IMR-90 (cell line): ENCODE measurements at regions not wholly inside any gene's neighbourhood (a gene's known extent, or its start where the extent isn't known, plus 50 kb on each side); places are given as distances from the start of the nearest gene placed in this dataset.

ENCODE experiments used
- ATAC-seq: fragments of 200-7000 bp; cut with Tn5 transposase; 2 replicates; pipeline ENCODE4 v1.9.1; 2020; ENCODE audit warnings: low read depth, mild to moderate bottlenecking, moderate library complexity
- BruUV-seq: library from RNA; stranded (reverse); fragments of 400-500 nt; replicated peaks from 2 replicates; lab custom pipeline; 2021; lab: Mats Ljungman, UMichigan
- CTCF ChIA-PET: fragments of 300-600 bp; formaldehyde crosslinking; extraction: SDS; loops from one replicate; lab custom pipeline; 2021; ENCODE audit warnings: antibody characterized with exemption; lab: Yijun Ruan, JAX
- POLR2A ChIA-PET: fragments of 300-600 bp; sonication (Branson Sonifier 250); formaldehyde crosslinking; loops from one replicate; lab custom pipeline; 2022; ENCODE audit warnings: antibody characterized with exemption; ENCODE audit not compliant: unreplicated experiment; lab: Charles Lee
- DNase-seq: peaks from one replicate; pipeline ENCODE4 v3.0.0; 2013
- H2AFZ ChIP-seq: replicated peaks from 2 replicates; pipeline ENCODE3; 2013; ENCODE audit warnings: low read length, mild to moderate bottlenecking; ENCODE audit not compliant: poor library complexity
- H2AK5ac ChIP-seq: 2 replicates; pipeline ENCODE4 v1.6.1; 2013; ENCODE audit warnings: low read depth, low read length, inconsistent platforms
- H2AK9ac ChIP-seq: replicated peaks from 2 replicates; pipeline ENCODE3; 2013; ENCODE audit warnings: mild to moderate bottlenecking, low read depth, low read length, moderate library complexity; ENCODE audit not compliant: poor library complexity
- H2BK120ac ChIP-seq: 2 replicates; pipeline ENCODE4 v1.6.1; 2013; ENCODE audit warnings: low read depth, low read length, inconsistent platforms
- H2BK15ac ChIP-seq: 3 replicates; pipeline ENCODE4 v1.6.1; 2013; ENCODE audit warnings: low read depth, low read length, inconsistent platforms
- H2BK20ac ChIP-seq: 2 replicates; pipeline ENCODE4 v1.6.1; 2013; ENCODE audit warnings: low read depth, mild to moderate bottlenecking, inconsistent platforms, low read length, moderate library complexity
- H2BK5ac ChIP-seq: 2 replicates; pipeline ENCODE4 v1.6.1; 2013; ENCODE audit warnings: mild to moderate bottlenecking, low read depth, low read length, inconsistent platforms; ENCODE audit not compliant: poor library complexity, severe bottlenecking
- H3K14ac ChIP-seq: replicated peaks from 2 replicates; pipeline ENCODE4 v1.6.1; 2013; ENCODE audit warnings: low read depth, low read length, inconsistent platforms
- H3K18ac ChIP-seq: 2 replicates; pipeline ENCODE4 v1.6.1; 2013; ENCODE audit warnings: low read depth, low read length, control low read depth
- H3K23ac ChIP-seq: 2 replicates; pipeline ENCODE4 v1.6.1; 2013; ENCODE audit warnings: low read depth, low read length, inconsistent platforms
- H3K27ac ChIP-seq: 2 replicates; pipeline ENCODE4 v1.5.1; 2013; ENCODE audit warnings: mild to moderate bottlenecking, control low read depth, low read length; ENCODE audit not compliant: insufficient read depth
- H3K27me3 ChIP-seq: 2 replicates; pipeline ENCODE4 v1.6.1; 2013; ENCODE audit warnings: low read length; ENCODE audit not compliant: control insufficient read depth, insufficient read depth
- H3K36me3 ChIP-seq: 2 replicates; pipeline ENCODE4 v1.6.1; 2013; ENCODE audit warnings: low read length, mixed read lengths; ENCODE audit not compliant: control insufficient read depth, insufficient read depth
- H3K4ac ChIP-seq: 2 replicates; pipeline ENCODE4 v1.6.1; 2013; ENCODE audit warnings: low read depth, low read length, inconsistent platforms
- H3K4me1 ChIP-seq: 2 replicates; pipeline ENCODE4 v1.6.1; 2013; ENCODE audit warnings: low read length, mixed read lengths; ENCODE audit not compliant: control insufficient read depth, insufficient read depth
- H3K4me2 ChIP-seq: 2 replicates; pipeline ENCODE4 v1.6.1; 2013; ENCODE audit warnings: low read depth, mild to moderate bottlenecking, control low read depth, low read length, moderate library complexity
- H3K4me3 ChIP-seq: 2 replicates; pipeline ENCODE4 v1.5.1; 2013; ENCODE audit warnings: low read depth, mild to moderate bottlenecking, control low read depth, low read length, moderate library complexity; ENCODE audit not compliant: insufficient read depth
- H3K56ac ChIP-seq: 2 replicates; pipeline ENCODE4 v1.6.1; 2013; ENCODE audit warnings: low read length, inconsistent platforms; ENCODE audit not compliant: insufficient read depth; ENCODE audit errors: extremely low read depth
- H3K79me1 ChIP-seq, 2 experiments: 2 replicates each; pipeline ENCODE4 v1.6.1; 2013; ENCODE audit warnings: low read length in 2 of 2, inconsistent platforms in 1 of 2, low read depth in 1 of 2
- H3K9ac ChIP-seq: 2 replicates; pipeline ENCODE4 v1.6.1; 2013; ENCODE audit warnings: low read depth, low read length, control low read depth
- H3K9me1 ChIP-seq: 2 replicates; pipeline ENCODE4 v1.6.1; 2013; ENCODE audit warnings: low read length, inconsistent platforms; ENCODE audit not compliant: insufficient read depth
- H3K9me3 ChIP-seq: 2 replicates; pipeline ENCODE4 v1.6.1; 2013; ENCODE audit warnings: low read length; ENCODE audit not compliant: control insufficient read depth, insufficient read depth
- H4K20me1 ChIP-seq: 2 replicates; pipeline ENCODE4 v1.6.1; 2013; ENCODE audit warnings: low read length, inconsistent platforms; ENCODE audit not compliant: insufficient read depth
- H4K5ac ChIP-seq: 2 replicates; pipeline ENCODE4 v1.6.1; 2013; ENCODE audit warnings: mild to moderate bottlenecking, low read depth, low read length, control low read depth
- H4K8ac ChIP-seq, 2 experiments: 2 replicates each; pipeline ENCODE4 v1.6.1; 2013; ENCODE audit warnings: low read depth in 2 of 2, low read length in 2 of 2, control low read depth in 1 of 2, inconsistent platforms in 1 of 2
- H4K91ac ChIP-seq: 2 replicates; pipeline ENCODE4 v1.6.1; 2013; ENCODE audit warnings: low read depth, low read length, inconsistent platforms; ENCODE audit not compliant: insufficient read depth
- BHLHE40 ChIP-seq: fragments of 150-350 bp; IDR thresholded peaks from 2 replicates; pipeline ENCODE4 v1.6.1; 2016; ENCODE audit warnings: mild to moderate bottlenecking, low read depth, low read length
- NFE2L2 ChIP-seq: fragments of 150-350 bp; IDR thresholded peaks from 2 replicates; pipeline ENCODE4 v1.6.1; 2016; ENCODE audit warnings: low read depth, mild to moderate bottlenecking, low read length
- RAD21 ChIP-seq: IDR thresholded peaks from 2 replicates; pipeline ENCODE4 v1.6.1; 2012; ENCODE audit warnings: low read length, improper control_type of control experiment
- WGBS, 2 experiments: methylation state at CpG; one replicate each; pipeline versions ENCODE4 v1.1.5 to v1.1.7; 2013; ENCODE audit warnings: missing lambda C conversion rate in 2 of 2; ENCODE audit not compliant: insufficient read length in 1 of 2; ENCODE audit errors: extremely low coverage in 2 of 2; 5-methylcytosine and 5-hydroxymethylcytosine counted together
- dilution Hi-C: fragments of 300-500 bp; cut with HindIII; formaldehyde crosslinking; loops from one replicate; pipeline ENCODE4 v1.14.3; 2018; ENCODE audit warnings: low sequenced_read_pairs; ENCODE audit not compliant: unreplicated experiment
- in situ Hi-C: fragments of 300-500 bp; cut with MboI; formaldehyde crosslinking; loops from 3 replicates; pipeline ENCODE4 v1.14.3; 2019; ENCODE audit warnings: low sequenced_read_pairs, inconsistent platforms, mixed read lengths
- intact Hi-C: fragments of 100-400 bp; cut with micrococcal nuclease; formaldehyde crosslinking; loops from 2 replicates; pipeline ENCODE4 v1.10.0; 2022
- TF ChIP-seq, protein P1 (sequence below): fragments of 150-350 bp; IDR thresholded peaks from 2 replicates; pipeline ENCODE4 v1.6.1; 2017; ENCODE audit warnings: mild to moderate bottlenecking, antibody characterized with exemption, low read length, low read depth

DNA sequence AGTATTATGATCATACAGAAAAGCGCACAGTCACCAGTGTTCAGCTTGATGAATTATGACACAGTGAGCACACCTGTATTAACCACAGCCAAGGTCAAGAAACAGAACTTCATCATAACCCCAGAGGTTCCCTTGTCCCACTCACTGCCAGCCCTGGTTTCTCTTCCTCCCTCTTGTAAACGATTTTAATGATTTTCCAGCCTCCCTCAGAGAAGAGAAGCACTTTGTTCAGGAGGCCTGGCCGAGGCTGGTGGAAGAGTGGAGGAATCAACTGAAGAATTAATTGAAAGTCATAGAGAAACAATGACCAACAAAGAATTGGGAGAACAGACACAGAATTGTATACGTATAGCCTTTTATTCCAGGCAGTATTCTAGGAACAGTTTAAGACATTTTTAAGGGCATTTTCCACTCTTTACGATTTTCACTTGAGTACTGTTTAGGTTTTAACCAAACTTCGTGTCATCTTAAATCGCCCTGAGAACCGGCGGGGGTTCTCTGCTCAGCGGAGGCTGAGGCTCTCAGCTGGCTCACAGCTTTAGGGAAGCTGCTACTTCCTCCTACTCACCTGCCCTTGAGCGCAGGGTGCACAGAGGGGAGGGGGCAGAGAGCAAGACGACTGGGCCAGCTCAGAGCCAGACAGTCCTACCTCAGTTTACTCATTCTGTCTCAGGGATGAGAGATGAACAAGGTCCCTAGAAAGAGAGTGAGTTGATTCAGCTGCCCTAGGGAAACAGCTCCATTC is 108.6 kb downstream of the AKAP11 start:
- Histone ChIP-seq H4K91ac (no peak overlapping the region), H3K18ac (no peak overlapping the region), H4K20me1 (no peaks in the 10 kb centered on the region), H4K5ac (no peak overlapping the region), H3K23ac (no peak overlapping the region), H2AFZ (no peak overlapping the region), H4K8ac (no peak overlapping the region), H3K14ac (no peak overlapping the region), H3K4ac (no peak overlapping the region), H3K4me1 (no peaks in the 10 kb centered on the region), H2BK15ac (no peak overlapping the region), H3K9me3 (peaks cover 4% of the 10 kb centered on the region; the same call in 1 of the 2 replicates), H3K27me3 (no peaks in the 10 kb centered on the region; the same call in none of the 2 replicates), H2BK20ac (no peak overlapping the region), H3K79me1 (no peaks in the 10 kb centered on the region), H3K4me3 (no peak overlapping the region), H3K9ac (no peak overlapping the region), H2BK120ac (no peak overlapping the region), H2BK5ac (no peak overlapping the region), H3K27ac (no peak overlapping the region), H2AK9ac (no peak overlapping the region), H3K36me3 (no peaks in the 10 kb centered on the region), H2AK5ac (no peak overlapping the region), H3K9me1 (no peaks in the 10 kb centered on the region), H3K56ac (no peak overlapping the region), H3K4me2 (no peak overlapping the region)
- dilution Hi-C loops (no loop called here), in situ Hi-C loops (no loop called here), intact Hi-C loops (no loop called here)
- ChIA-PET CTCF (no interaction called here), POLR2A (no interaction called here)
- ATAC-seq (no peak), DNase-seq (no peak)
- TF ChIP-seq BHLHE40: no peak
- 0 out of 2 replicates have a peak, but pooled peaks have one; percentile 13 for TF ChIP-seq NFE2L2
- TF ChIP-seq, protein P1, sequence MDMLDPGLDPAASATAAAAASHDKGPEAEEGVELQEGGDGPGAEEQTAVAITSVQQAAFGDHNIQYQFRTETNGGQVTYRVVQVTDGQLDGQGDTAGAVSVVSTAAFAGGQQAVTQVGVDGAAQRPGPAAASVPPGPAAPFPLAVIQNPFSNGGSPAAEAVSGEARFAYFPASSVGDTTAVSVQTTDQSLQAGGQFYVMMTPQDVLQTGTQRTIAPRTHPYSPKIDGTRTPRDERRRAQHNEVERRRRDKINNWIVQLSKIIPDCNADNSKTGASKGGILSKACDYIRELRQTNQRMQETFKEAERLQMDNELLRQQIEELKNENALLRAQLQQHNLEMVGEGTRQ: no peak
- no peak for TF ChIP-seq RAD21
- no TSS peak for BruUV-seq
- 80% methylated on average over 1 of the region's 12 CpGs; no CpG with 5 or more reads in 1 of the 2 experiments for WGBS, 2 experiments
